ENCODE measurements at regions not wholly inside any gene's neighbourhood (a gene's known extent, or its start where the extent isn't known, plus 50 kb on each side); places are given as distances from the start of the nearest gene placed in this dataset.
"Not testable (repeated sequence)": the region's sequence is repeated elsewhere in the genome, so short reads cannot be mapped to it uniquely, and the experiment has no call there.

DNA sequence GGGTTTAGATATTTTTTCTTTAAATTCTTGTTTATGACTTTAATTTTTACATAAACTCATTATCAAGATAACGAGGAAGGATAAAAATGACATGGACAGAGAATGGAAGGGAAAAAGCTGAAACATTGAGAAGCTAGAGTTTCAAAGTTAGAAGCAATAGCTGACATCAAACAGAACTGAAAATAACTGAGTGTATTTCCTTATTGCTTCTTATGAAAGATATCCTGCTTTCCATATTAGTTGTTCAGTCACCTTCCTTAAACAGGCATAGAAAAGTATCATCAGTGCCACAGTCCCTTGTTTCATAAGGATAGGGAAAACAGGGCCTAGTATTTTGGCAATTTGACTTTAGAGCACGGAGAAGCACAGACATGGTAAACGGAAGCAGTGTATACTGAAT lies 460.5 kb upstream of the GHITM start:
- DNase-seq: no peak

DNA sequence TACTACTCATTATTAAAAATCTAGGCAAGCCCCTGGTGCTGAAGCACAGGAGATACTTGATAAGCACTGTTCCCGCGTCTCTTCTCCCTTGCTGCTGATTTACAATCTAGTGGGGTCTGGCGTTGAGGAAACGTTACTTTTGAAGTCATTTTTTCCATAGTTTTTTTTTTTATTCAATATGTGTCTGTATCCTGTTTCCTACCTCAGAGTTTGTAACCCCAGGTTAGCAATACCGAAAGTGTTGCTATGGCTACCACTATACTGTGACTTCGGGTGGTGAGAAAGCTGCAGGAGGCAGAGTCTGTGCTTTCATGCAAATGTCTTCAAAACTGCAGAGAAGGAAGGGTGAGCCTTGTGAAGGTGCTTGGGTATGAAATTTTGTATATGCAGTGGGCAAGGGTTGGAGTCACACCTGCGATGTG lies 458.8 kb upstream of the GHITM start:
- DNase-seq: no peak

DNA sequence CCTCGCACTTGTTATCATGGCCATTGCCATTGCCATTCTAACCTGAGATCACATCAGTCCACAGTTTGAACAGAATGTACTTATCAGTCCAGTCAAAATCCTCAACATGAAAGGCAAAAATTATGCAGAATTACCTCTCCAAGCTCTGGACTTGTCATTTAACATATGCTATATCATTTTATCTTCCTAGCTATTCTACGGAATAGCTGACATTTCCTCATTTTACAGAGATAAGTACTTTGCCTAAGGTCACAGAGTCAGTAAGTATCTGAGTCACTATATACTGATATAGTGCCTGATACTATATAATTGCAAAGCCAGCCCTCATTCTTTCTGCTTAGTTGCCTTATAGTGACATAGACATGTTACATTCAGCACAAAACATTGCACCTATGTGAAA lies 456.9 kb upstream of the GHITM start:
- DNase-seq: no peak

DNA sequence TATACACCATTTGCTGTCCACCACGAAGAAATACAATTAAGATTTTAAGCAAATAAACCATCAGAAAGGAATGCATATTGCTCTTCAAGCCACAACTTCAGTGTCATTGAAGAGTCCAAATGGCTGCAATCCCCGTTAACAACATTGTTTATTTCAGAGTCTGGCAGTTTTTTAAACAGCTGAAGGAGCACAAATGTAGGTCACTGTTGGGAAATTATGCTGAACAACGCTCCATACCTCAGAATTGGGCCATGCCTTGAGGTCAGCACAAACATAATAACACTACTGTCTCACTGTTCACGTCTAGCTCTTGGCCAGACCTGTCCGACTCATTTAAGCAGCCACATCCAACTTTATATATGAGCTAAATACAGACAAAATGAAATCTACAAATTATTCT lies 453.9 kb upstream of the GHITM start:
- DNase-seq: no peak

DNA sequence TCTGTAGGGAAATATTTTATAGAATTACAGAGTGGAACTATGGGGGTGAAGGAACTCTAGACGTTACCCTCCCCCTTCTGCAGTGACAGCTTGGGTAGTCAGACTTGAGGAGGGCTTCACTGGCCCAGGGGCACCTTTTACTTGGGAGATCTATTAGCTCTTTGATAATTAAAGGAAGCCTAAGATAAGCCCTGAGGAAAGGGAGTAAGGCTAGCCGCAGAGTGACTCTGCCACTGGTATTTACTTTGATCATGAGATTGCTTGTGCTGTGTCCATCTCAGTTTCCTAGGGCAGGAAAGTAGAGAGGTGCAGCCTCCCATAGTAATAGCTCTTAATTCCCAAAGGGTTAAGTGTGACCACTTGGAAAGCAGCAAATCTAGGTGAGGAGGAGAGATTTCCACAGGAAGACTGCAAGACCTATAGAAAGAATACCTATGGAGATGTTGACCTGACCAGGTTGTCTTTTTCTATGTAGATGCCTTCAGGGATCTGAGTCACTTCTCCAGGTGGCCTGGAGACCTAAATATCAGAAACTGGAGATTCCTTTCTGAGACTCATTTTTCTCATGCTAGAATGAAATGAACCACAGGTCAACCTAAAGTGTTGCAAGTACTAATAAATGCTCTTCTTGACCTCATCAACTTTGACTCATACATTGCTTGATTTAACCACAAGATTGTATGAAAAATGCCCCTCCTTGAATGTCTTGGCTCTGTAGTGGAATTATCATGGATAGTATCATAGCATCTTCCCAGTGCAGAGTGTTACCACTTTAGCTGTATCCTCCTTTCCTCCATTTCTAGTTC lies 447.3 kb upstream of the GHITM start:
- DNase-seq: no peak

DNA sequence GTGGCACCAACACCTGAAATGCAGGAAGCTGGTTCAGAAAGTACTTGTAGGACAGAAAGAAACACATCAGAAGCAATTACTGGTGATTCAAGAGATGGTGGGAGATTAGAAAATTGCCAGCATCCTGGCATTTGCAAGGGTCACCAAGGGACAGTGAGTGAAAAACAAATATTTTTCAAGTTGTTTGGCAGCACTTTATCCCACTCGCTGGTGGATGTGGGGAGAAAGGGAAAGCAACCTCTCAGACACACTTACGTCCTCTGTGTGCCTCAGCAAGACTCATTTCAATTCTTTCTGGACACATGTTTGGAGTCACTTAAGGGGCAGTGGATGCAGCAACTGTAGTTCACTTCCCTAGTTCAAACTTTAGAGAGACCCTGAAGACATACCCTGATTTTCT lies 440.4 kb upstream of the GHITM start:
- no peak for DNase-seq

DNA sequence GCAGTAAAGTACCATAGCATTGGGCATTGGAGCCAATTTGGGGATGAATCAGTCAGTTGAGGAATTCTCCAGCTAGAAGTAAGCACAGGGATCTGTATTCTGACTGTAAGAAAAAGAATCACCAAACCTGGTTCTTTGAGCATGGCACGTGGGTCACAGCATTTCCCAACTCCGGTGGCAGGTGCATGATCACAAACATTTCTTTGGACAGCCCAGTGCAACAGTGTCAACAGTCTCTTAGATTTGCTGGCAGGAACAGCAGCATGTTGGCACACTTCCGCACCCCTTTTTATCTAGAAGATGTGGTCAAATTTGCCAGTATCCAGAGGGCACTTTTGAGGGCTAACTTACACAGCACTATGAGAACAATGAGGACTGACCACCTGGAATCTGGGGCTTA lies 437.5 kb upstream of the GHITM start:
- DNase-seq: no peak

DNA sequence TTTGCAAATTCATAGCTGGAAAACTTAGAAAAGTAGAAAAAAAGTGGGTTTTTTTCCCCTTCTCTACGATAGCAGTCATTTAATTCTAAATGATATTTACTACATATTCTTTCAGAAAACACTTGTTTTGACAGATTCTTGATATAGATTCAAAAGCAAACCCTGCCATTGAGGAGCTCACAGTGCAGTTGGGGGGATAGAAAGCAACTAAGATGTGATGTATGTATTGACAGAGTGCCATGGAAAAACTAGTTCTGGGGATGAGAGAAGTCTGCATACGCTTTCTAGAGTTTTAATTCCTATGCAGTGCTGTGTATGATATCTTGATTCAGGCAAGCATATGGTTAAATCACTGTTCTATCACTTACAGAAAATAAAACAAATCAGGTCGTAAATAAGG lies 436.6 kb upstream of the GHITM start:
- DNase-seq: no peak

DNA sequence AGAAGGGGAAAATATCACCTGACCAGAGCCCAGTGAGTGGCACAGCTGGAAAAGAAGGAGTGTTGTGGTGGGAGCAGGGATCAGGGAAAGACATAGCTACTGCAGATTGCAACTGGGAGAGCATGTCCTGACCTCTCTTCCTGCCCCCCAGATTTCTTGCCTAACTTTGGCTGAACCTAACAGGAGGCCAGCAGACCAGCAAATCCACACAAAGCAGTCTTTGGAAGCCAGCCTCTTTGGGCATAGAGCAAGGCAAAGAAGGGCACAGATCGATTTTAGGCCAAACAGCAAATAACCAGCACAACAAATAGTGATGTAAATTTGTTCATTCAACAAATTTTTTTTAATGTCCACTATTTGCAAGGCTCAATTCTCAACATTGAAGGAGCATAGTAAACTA lies 433.2 kb upstream of the GHITM start:
- no peak for DNase-seq

DNA sequence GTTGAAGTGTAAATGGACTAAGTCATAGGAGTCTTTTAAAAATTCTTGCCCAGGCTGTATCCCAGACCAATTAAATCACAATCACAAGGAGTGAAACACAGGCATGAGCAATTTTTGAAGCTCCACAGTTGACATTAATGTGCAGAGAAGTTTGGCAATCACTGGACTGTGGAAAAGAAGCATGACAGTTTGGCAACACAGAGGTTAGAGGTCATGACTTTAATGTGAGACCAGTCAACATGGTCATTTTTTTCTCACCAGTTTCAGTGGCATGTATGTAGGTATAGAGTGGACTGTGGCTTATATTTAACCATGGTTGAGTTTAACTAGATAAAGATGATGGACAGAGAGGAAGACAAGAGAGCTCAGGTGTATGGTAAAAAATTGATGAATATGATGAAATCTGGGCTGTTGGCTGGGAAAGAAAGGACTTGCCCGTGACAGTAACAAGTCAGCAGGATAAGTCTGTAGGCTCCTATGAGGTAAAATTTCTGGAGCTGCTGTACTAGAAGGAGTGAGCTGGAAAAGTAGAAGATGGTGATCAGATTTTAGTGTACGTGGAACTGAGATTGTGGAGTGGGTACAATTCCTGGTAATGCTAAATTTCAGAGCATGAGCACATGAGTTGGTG lies 432.2 kb upstream of the GHITM start:
- no peak for DNase-seq

DNA sequence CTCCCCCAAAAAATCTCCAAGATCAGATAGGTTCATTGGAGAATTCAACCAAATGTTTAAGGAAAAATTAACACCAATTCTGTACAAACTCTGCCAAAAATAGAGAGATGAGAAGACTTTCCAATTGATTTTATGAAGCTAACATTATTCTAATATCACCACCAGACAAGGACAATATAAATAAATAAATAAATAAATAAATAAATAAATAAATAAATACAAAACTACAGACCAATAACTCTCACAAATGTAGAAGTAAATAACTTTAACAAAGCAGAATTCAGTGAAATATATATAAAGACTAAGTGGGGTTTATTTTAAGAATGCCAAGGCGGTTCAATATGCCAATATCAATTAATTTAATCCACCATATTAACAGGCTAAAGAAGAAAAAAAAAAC lies 425.9 kb upstream of the GHITM start:
- no peak for DNase-seq

DNA sequence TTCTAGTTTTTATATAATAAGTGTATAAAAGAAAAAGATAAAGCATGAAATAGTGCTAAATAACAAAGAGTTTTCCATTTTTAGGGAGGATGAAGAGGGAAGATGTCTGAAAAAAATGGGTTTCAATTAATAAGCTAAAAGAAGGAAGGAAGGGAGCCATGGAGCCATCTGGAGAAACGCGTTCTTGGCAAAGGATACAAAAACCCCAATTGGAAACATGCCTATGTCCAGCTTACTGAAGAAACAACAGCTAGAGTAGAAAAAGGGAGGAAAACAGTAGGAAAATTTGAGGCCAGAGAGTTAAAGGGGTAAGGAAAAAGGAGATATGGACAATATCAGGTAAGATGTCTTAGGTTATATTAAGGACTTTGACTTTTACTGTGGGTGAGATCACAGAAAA lies 416.2 kb upstream of the GHITM start:
- no peak for DNase-seq

DNA sequence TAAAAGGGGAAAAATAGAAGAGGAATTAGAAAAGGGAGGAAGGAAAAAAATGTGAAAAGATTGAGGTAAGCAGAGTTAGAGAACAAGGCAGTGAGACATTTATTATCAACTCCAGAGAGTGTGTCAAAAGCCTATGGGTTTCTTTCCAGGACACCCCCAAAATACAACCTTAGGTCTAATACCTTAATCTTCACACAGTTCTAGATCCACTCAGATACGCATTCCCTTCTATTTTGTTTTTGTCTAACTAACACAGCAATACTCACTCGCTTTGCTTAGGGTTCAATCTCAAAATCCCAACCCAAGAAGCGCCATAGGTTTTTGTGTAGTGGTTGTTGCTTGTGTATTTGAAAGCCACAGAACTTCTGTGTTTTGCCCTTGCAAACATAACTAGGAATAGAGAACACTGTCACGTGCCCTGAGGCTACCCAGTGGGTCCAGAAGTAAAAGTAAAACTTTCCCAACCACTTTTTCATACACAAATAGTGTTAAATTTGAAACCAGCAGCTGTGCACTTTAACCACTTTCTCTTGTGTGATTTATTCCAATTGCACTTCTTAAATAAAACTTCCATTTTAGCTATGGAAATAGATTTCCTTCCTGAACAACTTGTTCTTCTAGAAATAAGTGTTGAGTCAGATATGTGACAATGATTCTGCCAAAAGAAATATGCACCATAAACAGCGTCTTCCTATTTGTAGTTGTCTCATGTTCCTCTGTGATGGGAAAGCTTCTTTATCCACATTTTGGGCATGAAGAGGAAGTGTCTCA lies 414.7 kb upstream of the GHITM start:
- no peak for DNase-seq

DNA sequence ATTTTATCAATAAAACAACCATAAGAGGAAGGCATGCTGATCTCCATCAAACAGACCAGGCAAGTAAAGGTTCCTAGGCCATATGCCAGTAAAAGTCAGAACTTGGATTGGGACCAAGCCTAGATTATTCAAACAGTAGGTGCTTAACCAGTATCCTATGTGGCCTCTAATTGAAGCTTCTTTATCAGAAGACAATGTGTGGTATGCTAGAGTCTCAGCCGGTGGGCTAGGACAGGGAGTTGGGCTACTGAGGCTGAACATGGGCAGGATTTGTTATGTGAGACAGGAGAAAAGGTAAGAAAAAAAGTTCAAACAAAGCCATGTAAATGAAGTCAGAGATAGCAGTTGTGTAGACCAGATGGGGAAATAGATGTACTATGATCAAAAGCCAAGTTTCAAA lies 413.7 kb upstream of the GHITM start:
- no peak for DNase-seq

DNA sequence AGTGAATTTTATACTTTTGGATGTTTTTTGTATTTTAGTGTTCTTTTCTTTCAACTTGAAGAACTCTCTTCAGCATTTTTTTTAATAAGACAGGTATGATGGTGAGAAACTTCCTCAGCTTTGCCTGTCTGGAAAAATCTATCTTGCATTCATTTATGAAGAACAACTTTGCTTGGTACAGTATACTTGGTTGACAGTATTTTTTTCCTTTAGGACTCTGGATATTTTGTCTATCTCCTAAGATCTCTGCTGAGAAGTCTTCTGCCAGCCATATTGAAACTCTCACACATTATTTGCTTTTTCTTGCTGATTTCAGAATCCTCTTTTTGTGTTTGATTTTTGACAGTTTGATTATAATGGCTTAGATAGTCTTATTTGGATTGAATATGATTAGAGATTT lies 405.0 kb upstream of the GHITM start:
- DNase-seq: no peak

DNA sequence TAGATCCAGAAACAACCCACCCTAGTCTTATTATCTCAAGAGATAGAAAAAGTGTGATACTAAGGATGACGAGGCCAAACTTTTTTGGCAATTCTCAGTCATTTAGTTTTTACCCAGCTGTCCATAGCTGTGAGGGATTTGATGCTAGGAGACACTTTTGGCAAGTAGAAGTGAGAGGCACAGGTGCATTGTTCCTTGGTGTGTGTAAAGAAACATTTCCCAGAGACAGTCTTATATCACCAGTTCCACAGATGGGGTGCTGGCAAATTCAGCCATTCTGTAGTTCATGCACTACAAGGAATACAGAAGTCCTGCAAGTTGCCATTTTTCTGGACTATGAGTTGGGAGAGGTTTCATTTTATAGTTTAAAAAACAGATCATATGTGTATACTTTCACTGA lies 403.3 kb upstream of the GHITM start:
- no peak for DNase-seq

DNA sequence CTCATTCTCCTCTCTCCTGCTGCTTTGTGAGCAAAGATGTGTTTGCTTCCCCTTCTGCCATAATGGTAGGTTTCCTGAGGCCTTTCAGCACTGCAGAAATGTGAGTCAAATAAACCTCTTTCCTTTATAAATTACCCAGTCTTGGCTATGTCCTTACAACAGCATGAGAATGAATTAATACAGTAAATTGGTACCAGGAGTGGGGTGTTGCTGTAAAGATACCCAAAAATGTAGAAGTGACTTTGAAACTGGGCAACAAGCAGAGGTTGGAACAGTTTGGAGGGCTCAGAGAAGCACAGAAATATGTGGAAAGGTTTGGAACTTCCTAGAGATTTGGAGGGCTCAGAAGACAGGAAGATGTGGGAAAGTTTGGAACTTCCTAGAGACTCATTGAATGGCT lies 388.7 kb upstream of the GHITM start:
- DNase-seq: no peak

DNA sequence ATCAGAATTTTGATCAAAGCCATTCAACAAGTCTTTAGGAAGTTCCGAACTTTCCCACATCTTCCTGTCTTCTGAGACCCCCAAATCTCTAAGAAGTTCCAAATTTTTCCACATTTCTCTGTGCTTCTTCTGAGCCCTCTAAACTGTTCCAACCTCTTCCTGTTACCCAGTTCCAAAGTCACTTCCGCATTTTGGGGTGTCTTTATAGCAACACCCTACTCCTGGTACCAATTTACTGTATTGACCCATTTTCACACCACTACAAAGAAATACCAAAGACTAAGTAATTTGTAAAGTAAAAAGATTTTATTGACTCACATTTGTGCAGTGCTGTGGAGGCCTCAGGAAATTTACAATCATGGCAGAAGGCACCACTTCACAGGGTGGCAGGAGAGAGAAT lies 385.8 kb upstream of the GHITM start:
- no peak for DNase-seq

DNA sequence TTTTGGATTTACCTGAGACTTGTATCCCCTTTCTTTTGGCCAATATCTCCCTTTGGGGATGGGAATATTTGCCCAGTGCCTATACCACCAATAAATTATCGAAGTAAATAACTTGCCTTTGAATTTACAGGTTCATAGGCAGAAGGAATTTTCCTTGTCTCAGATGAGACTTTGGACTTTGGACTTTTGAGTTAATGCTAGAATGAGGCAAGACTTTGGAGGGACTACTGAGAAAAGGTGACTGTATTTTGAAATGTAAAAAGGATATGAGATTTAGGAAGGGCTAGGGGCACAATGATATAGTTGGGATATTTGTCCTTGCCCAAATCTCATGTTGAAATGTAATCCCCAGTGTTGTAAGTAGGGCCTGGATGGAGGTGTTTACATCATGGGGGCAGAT lies 384.5 kb upstream of the GHITM start:
- DNase-seq: no peak

DNA sequence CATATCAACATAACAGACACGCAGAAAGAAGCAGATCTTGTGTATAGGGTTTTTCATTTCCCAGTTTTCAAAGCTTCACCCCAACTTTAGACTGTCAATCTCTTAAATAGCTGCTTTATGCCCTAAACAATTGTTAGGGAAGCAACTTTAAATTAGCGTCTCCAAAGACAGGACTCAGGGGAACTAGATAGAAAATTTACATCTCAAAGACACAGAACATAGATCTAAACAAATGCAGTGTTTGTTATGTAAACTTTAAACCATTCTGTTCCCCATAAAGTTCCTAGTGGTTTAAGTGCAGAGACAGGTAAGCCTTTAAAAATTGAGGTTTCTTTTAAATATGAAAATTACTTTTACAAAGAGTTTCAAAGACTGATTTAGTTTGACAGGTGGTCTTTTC lies 379.2 kb upstream of the GHITM start:
- DNase-seq: no peak

DNA sequence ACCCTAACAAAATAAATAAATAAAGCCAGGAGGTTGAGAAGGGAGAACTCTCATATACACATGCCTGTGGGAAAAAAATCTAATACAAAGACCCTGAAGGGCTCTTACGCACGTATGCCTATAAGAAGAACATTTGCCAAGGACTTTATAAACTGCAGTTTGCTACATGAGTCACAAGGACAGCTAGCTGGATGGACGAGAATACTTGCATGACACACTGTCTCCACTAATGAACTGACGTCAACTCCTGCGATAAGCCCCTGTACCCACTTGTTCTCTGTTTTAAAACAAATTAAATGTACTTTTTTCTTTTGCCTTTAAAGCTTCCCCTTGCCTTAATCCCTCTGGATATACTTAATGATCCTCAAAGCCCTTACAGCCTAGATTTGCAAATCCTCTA lies 374.6 kb upstream of the GHITM start:
- DNase-seq: no peak

DNA sequence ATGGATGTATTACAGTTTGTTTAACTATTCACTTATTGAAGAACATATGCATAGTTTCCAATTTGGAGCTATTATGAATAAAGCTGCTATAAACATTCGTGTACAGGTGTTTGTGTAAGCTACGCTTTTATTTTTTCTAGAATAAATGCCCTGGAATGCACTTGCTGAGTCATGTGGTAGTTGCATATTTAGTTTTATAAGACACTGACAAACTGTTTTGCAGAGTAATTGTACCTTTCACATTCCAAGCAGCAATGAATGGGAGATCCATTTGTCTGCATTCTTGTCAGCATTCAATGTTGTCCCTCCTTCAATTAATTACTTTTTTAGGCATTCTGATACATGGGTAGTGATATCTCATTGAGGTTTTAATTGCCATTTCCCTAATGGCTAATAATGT lies 373.6 kb upstream of the GHITM start:
- no peak for DNase-seq

DNA sequence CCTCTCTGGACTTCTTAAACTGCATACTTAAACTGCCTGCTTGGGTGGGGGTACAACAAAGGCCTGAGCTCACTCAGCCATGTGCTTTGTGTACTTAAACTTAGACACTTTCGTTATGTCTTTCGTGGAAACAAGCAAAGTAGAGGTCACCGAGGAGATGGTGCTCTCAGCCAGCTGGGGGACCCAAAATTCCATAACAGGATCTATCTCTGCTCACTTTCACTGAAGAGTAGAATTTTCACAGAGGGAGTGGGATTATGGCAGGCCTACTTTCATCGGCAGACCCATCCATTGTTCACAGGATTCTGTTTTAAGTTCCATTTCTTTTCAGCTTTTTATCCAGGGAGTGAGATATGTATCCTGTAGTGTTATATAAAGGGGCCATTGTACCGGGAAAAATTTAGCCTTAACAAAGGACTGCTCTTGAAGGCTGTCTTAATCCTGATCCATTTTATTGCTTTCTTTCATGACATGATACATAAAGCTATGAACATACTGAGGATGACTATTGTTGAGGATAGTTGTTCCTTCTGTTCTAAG lies 370.0 kb upstream of the GHITM start:
- no peak for DNase-seq

DNA sequence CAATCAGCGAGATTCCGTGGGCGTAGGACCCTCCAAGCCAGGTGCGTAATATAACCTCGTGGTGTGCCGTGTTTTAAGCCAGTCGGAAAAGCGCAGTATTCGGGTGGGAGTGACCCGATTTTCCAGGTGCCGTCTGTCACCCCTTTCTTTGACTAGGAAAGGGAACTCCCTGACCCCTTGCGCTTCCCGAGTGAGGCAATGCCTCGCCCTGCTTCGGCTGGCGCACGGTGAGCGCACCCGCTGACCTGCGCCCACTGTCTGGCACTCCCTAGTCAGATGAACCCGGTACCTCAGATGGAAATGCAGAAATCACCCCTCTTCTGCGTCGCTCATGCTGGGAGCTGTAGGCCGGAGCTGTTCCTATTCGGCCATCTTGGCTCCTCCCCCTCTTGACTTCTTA lies 352.6 kb upstream of the GHITM start:
- not testable (repeated sequence) for DNase-seq

Data from SHP77 (cell line).